Spleen (tissue), 7 donors: ENCODE measurements at regions not wholly inside any gene's neighbourhood (a gene's known extent, or its start where the extent isn't known, plus 50 kb on each side); places are given as distances from the start of the nearest gene placed in this dataset.

Experiments used
- CTCF ChIP-seq, 11 experiments: fragments of 200-600 bp in 7 of 11; fragments of 450-650 bp in 4 of 11; sonication (generic) in 4 of 11; IDR thresholded peaks in 8 of 11; conservative IDR thresholded peaks in 3 of 11; 1 replicate in 7 of 11; 2 replicates in 4 of 11; pipeline versions ENCODE4 v1.4.0 to v1.8.0; 2016 to 2021; ENCODE audit warnings: antibody characterized with exemption in 11 of 11, inconsistent platforms in 4 of 11, mild to moderate bottlenecking in 1 of 11
- POLR2A ChIP-seq, 3 donors: fragments of 450-650 bp; IDR thresholded peaks; one replicate each; pipeline ENCODE4 v1.5.1; 2017; ENCODE audit warnings: antibody characterized with exemption in 3 of 3, mild to moderate bottlenecking in 1 of 3
- POLR2AphosphoS5 ChIP-seq, 3 donors: sonication (generic); formaldehyde crosslinking; IDR thresholded peaks; one replicate each; pipeline ENCODE4 v1.5.1; 2017; ENCODE audit warnings: antibody characterized with exemption in 3 of 3
- donor health status: DM: no; HTN: no; CAD: no; lungs with moderate emphysema.
- donor health status: DM: no; HTN: no; CAD: no.
- donor health status: DM: no; HTN: no; CAD: no.

GRCh38 chr7:50862302-50862701 is 79.6 kb upstream of the GRB10 start:
- no peak for TF ChIP-seq CTCF (IDR thresholded peaks at IDR 0.05 in 8 of 11, conservative IDR thresholded peaks at IDR 0.05 in 3 of 11)
- TF ChIP-seq POLR2AphosphoS5 (IDR thresholded peaks at IDR 0.05) = no peak
- no peak for TF ChIP-seq POLR2A (IDR thresholded peaks at IDR 0.05)
